DND-41 (cell line): ENCODE measurements at regions not wholly inside any gene's neighbourhood (a gene's known extent, or its start where the extent isn't known, plus 50 kb on each side); places are given as distances from the start of the nearest gene placed in this dataset.
"Not testable (repeated sequence)": the region's sequence is repeated elsewhere in the genome, so short reads cannot be mapped to it uniquely, and the experiment has no call there.

Source experiments
- ATAC-seq: fragments of 200-7000 bp; cut with Tn5 transposase; 3 replicates; pipeline ENCODE4 v1.9.1; 2021; ENCODE audit warnings: low read depth; ENCODE audit not compliant: insufficient read depth
- DNase-seq: peaks from one replicate; pipeline ENCODE4 v3.0.0-alpha.2; 2020
- H2AFZ ChIP-seq: 2 replicates; pipeline ENCODE4 v1.6.0; 2012; ENCODE audit warnings: low read depth, low read length
- H3K27ac ChIP-seq: 2 replicates; pipeline ENCODE4 v1.5.1; 2012; ENCODE audit warnings: low read length, inconsistent platforms
- H3K27me3 ChIP-seq: fragments of 200-600 bp; sonication (generic); 2 replicates; pipeline ENCODE4 v1.6.0; 2012; ENCODE audit warnings: low read length, mild to moderate bottlenecking, inconsistent platforms; ENCODE audit not compliant: insufficient read depth, poor library complexity
- H3K36me3 ChIP-seq: 2 replicates; pipeline ENCODE4 v1.5.1; 2012; ENCODE audit warnings: low read length, inconsistent platforms; ENCODE audit not compliant: insufficient read depth
- H3K4me1 ChIP-seq: 2 replicates; pipeline ENCODE4 v1.5.1; 2012; ENCODE audit warnings: mild to moderate bottlenecking, low read length; ENCODE audit not compliant: insufficient read depth
- H3K4me2 ChIP-seq: 2 replicates; pipeline ENCODE4 v1.6.0; 2012; ENCODE audit warnings: mild to moderate bottlenecking, moderate library complexity, low read length, inconsistent platforms; ENCODE audit not compliant: insufficient read depth
- H3K4me3 ChIP-seq, 2 experiments: fragments of 200-600 bp in 1 of 2; shearing (Covaris generic) in 1 of 2; 2 replicates each; pipeline ENCODE4 v1.5.1; 2012 to 2016; ENCODE audit warnings: inconsistent platforms in 2 of 2, low read length in 2 of 2, mild to moderate bottlenecking in 2 of 2, low read depth in 1 of 2, moderate library complexity in 1 of 2
- H3K79me2 ChIP-seq: 2 replicates; pipeline ENCODE4 v1.6.0; 2012; ENCODE audit warnings: low read length, inconsistent platforms; ENCODE audit not compliant: insufficient read depth
- H3K9ac ChIP-seq: 2 replicates; pipeline ENCODE4 v1.6.0; 2012; ENCODE audit warnings: low read depth, mild to moderate bottlenecking, inconsistent platforms, low read length, moderate library complexity
- H3K9me3 ChIP-seq: 2 replicates; pipeline ENCODE4 v1.5.1; 2012; ENCODE audit warnings: low read length, moderate library complexity, mild to moderate bottlenecking, inconsistent platforms; ENCODE audit not compliant: insufficient read depth, severe bottlenecking
- H4K20me1 ChIP-seq: 2 replicates; pipeline ENCODE4 v1.6.0; 2012; ENCODE audit warnings: low read length; ENCODE audit not compliant: insufficient read depth
- CTCF ChIP-seq: IDR thresholded peaks from 2 replicates; pipeline ENCODE4 v1.5.1; 2012; ENCODE audit warnings: borderline replicate concordance, low read length, moderate library complexity, mild to moderate bottlenecking; ENCODE audit not compliant: poor library complexity, severe bottlenecking; ENCODE audit errors: extremely low read depth
- EZH2 ChIP-seq: IDR thresholded peaks from 3 replicates; pipeline ENCODE4 v1.6.1; 2012; ENCODE audit warnings: borderline replicate concordance, low read depth, mild to moderate bottlenecking, moderate library complexity, low read length, inconsistent platforms; ENCODE audit not compliant: severe bottlenecking

- DNase-seq, result no peak
- H3K4me2 ChIP-seq, result no peak overlapping the region
- H3K9ac ChIP-seq, result no peak overlapping the region
- no peak overlapping the region for H2AFZ ChIP-seq
- no peaks in the 10 kb centered on the region for H4K20me1 ChIP-seq
- H3K79me2 ChIP-seq, result no peaks in the 10 kb centered on the region
- H3K4me3 ChIP-seq, result no peak overlapping the region
- H3K4me1 ChIP-seq, result no peaks in the 10 kb centered on the region
- no peak for ATAC-seq
- TF ChIP-seq CTCF (no peak), EZH2 (no peak)
- peaks cover 3% of the 10 kb centered on the region for H3K27me3 ChIP-seq
- no peaks in the 10 kb centered on the region for H3K36me3 ChIP-seq
- peaks cover 22% of the 10 kb centered on the region for H3K9me3 ChIP-seq
- H3K27ac ChIP-seq, result no peak overlapping the region
Measured at GRCh38 chr7:106448992-106449859, 164.4 kb upstream of the NAMPT start.

DNA sequence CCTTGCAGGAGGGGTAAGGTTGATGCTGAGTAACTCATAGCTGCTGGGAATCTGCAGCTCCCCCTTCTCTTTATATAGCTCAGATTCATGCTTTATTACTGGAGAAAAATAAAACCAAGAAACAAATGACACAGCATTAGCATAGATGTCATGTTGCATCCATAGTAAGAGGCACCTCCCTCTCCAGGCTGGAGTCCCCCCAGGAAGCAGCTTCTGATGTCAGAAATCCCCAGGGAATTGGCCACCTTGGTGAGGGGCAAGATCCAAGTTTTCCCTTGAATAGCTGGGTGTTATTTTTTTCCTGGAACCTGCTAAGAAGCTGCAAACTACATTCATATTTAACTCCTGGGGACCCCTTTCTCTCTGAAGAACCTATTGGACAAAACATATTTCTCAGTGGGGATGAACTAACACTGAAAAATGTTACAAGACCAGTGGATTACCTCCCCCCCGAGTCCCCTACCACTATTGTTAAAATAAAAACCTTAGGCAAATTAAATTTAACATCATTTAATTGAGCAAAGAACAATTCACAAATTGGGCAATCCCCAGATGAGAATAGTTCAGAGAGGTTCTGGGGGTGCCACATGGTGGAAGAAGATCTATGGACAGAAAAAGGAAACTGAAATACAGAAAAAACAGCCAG is 163.7 kb upstream of the NAMPT start:
- ATAC-seq, result no peak
- H2AFZ ChIP-seq, result no peak overlapping the region

GRCh38 chr7:106447318-106447847 is 162.6 kb upstream of the NAMPT start:
- Histone ChIP-seq H4K20me1 (no peaks in the 10 kb centered on the region), H3K4me3 (no peak overlapping the region), H3K9ac (no peak overlapping the region), H3K4me1 (no peaks in the 10 kb centered on the region), H3K27me3 (peaks cover 3% of the 10 kb centered on the region), H3K79me2 (no peaks in the 10 kb centered on the region), H3K36me3 (no peaks in the 10 kb centered on the region), H2AFZ (no peak overlapping the region), H3K27ac (no peak overlapping the region), H3K9me3 (peaks cover 13% of the 10 kb centered on the region), H3K4me2 (no peak overlapping the region)
- TF ChIP-seq EZH2, result no peak
- TF ChIP-seq CTCF, result no peak
- DNase-seq (no peak), ATAC-seq (no peak)

More for the DNA sequence above, 163.7 kb upstream of the NAMPT start:
- Histone ChIP-seq H3K4me1 (no peaks in the 10 kb centered on the region), H3K9me3 (peaks cover 21% of the 10 kb centered on the region), H3K4me2 (no peak overlapping the region), H3K27me3 (peaks cover 3% of the 10 kb centered on the region), H4K20me1 (no peaks in the 10 kb centered on the region), H3K27ac (no peak overlapping the region), H3K79me2 (no peaks in the 10 kb centered on the region), H3K9ac (no peak overlapping the region), H3K4me3 (no peak overlapping the region), H3K36me3 (no peaks in the 10 kb centered on the region)
- TF ChIP-seq EZH2 (no peak), CTCF (no peak)
- no peak for DNase-seq

- H4K20me1 ChIP-seq, H3K4me3 ChIP-seq, H3K9me3 ChIP-seq, H3K27me3 ChIP-seq, H3K9ac ChIP-seq, H3K36me3 ChIP-seq, H3K4me2 ChIP-seq, H3K79me2 ChIP-seq, DNase-seq, ATAC-seq, H3K27ac ChIP-seq, H3K4me1 ChIP-seq, H2AFZ ChIP-seq: not testable (repeated sequence)
Measured at GRCh38 chr7:106445366-106445765, 160.6 kb upstream of the NAMPT start.
